ENCODE measurements at regions not wholly inside any gene's neighbourhood (a gene's known extent, or its start where the extent isn't known, plus 50 kb on each side); places are given as distances from the start of the nearest gene placed in this dataset.

DNA sequence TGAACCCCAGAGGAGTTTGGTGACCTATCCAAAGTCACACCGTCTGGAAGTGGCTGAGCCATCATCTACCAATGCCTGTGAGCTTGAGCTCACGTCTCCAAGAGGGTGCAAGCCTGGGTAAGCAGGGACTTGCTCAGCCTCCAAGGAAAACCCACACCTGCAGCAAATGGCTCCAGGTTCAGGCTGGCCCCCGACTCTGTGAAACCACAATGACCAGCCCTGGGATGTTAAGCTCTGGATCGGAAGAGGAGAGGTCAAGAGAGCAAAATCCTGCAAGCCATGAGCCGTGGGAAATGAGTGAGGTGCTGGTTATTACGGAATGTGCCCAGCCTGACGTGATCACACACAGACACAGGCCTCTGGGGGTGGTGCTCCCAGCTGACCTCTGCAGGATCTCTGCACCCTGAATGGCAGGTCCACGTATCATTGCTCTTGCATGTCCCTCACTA lies 94.1 kb upstream of the OTOS start:
- Histone ChIP-seq H3K4me1 (peaks cover 0 to 26% (median 7%) of the 10 kb centered on the region in 4 donors), H3K9me3 (no peaks in the 10 kb centered on the region), H3K4me3 (no peak overlapping the region), H3K36me3 (no peaks in the 10 kb centered on the region), H3K27me3 (no peaks in the 10 kb centered on the region), H3K27ac (peak overlapping the region in 1 of 3 donors; percentile 33)
- 26% methylated on average over 3 of the region's 8 CpGs for WGBS (ENCODE audit: insufficient coverage, low coverage, low lambda C conversion rate, missing lambda C conversion rate)
- peak in 1 of 3 donors; percentile 42 for DNase-seq
- ATAC-seq, result no peak
- TF ChIP-seq POLR2A (IDR thresholded peaks at IDR 0.05), result no peak
- TF ChIP-seq, protein P1, sequence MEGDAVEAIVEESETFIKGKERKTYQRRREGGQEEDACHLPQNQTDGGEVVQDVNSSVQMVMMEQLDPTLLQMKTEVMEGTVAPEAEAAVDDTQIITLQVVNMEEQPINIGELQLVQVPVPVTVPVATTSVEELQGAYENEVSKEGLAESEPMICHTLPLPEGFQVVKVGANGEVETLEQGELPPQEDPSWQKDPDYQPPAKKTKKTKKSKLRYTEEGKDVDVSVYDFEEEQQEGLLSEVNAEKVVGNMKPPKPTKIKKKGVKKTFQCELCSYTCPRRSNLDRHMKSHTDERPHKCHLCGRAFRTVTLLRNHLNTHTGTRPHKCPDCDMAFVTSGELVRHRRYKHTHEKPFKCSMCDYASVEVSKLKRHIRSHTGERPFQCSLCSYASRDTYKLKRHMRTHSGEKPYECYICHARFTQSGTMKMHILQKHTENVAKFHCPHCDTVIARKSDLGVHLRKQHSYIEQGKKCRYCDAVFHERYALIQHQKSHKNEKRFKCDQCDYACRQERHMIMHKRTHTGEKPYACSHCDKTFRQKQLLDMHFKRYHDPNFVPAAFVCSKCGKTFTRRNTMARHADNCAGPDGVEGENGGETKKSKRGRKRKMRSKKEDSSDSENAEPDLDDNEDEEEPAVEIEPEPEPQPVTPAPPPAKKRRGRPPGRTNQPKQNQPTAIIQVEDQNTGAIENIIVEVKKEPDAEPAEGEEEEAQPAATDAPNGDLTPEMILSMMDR (IDR thresholded peaks at IDR 0.05), result no peak
- intact Hi-C loops (cut with DNase I), result loop anchor here in 1 of 2 donors (5.0 kb wide), 1 partner anchor 208 kb away; no protein-coding TSS in a partner anchor

DNA sequence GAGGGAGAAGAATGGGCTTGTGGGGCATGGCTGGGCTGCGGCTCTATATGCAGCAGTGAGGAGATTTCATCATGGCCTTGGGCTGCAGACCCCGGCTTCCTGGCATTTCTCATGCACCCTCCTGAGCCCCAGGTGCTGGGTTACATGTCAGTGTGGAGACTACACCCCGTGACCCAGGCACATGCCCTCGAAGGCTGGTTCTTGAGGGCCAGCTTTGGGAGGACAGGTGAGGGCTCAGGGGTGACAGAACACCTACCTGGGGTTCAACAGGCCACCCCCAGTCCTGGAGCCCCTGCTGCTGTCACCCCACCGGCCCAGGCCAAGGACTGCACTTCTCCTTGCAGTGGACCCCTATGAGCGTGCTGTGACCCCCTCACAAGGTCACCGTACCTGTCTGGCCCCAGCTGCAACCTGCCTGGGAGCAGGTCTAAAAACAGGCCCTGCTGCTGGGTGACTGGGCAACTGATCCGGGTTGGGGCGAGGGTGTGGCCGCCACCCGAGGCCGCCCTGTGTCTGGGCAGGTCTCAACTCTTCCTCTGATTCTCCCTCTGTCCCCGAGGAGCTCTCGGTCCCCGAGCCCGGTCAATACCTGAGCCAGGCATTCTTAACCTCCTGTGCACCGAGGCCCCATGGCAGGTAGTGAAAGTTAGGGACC lies 94.8 kb upstream of the OTOS start:
- intact Hi-C loops (cut with DNase I), result no loop called here
- 93% methylated on average over 8 of the region's 17 CpGs for WGBS (ENCODE audit: insufficient coverage, low coverage, low lambda C conversion rate, missing lambda C conversion rate)
- Histone ChIP-seq H3K4me1 (peaks cover 0 to 26% (median 7%) of the 10 kb centered on the region in 4 donors), H3K27me3 (no peaks in the 10 kb centered on the region), H3K36me3 (no peaks in the 10 kb centered on the region), H3K9me3 (no peaks in the 10 kb centered on the region), H3K4me3 (no peak overlapping the region), H3K27ac (no peak overlapping the region)
- peak in 2 of 3 donors; percentile 46 to 48 for DNase-seq
- TF ChIP-seq, protein P1 (IDR thresholded peaks at IDR 0.05), result no peak
- TF ChIP-seq POLR2A (IDR thresholded peaks at IDR 0.05), result no peak
- ATAC-seq, result no peak

DNA sequence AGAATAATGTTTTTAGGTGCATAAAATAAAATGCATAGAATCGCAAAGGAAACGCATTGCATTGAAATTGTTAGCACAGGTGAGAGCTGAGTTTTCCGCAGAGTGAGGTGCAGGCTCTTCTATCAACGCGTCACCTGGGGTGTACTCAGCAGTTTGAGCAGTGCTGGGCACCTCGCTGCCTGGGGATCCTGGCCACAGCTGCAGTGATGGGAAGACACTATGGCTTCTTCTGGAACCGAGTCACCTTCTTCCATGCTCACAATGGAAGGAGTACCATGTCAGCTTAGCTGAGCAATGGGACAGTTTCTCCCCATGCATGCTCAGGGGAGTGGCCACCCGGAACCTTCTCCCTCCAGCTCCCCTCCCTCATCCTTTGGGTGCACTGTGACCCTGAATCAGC lies 95.4 kb upstream of the OTOS start:
- H3K9me3 ChIP-seq, result no peaks in the 10 kb centered on the region
- no peaks in the 10 kb centered on the region for H3K27me3 ChIP-seq
- H3K4me1 ChIP-seq, result peaks cover 0 to 26% (median 7%) of the 10 kb centered on the region in 4 donors
- no peak overlapping the region for H3K4me3 ChIP-seq
- ATAC-seq (no peak), DNase-seq (peak in 1 of 3 donors; percentile 35)
- intact Hi-C loops (cut with DNase I), result no loop called here
- H3K36me3 ChIP-seq, result no peaks in the 10 kb centered on the region
- WGBS (ENCODE audit: insufficient coverage, low coverage, low lambda C conversion rate, missing lambda C conversion rate), result 87% methylated on average over 6 of the region's 8 CpGs
- no peak overlapping the region for H3K27ac ChIP-seq
- TF ChIP-seq, protein P1 (IDR thresholded peaks at IDR 0.05), result no peak
- TF ChIP-seq POLR2A (IDR thresholded peaks at IDR 0.05), result no peak

DNA sequence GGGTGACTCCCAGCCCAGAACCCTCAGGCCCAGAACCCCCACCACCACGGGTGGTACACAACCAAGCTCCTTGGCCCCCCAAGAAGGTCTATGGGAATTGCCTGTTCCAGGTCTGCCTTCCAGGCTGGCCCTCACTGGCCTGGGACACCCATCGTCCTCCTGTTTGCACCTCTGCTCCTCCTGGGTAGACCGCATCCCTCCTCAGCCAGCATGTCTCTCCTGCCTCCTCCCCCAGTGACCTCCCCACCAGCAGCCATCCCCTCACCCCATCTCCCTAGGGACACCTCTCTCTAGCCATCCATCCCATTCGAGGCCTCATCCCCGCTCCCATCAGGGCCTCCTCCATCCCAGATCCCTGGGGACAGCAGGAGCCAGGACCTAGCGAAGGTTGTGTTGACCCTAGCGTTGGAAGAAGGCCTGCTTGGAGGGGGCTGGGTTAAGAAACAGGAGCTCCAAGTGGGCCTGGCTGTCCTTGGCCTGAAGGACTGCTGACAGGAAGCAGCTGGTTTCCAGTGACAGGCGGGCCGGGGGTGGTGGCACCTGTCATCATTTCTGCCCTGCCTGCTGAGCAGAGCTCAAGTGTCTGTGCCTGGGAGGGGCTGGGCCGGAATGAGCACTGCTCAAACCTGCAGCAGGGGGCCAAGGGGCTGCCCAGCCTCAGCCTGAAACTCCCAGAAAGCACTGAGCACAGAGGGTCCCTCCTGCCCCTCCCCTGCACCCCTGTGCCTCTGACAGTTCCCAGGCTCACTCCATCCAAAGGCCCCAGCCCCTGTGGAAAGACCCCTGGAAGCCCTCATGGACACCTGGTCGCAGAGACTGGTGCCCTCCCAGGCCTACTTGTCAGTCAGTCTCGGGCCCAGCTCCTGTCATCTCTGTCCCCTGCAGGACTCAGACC lies 96.0 kb upstream of the OTOS start:
- H3K27ac ChIP-seq, result peak overlapping the region in 2 of 3 donors; percentile 48 to 59
- no peaks in the 10 kb centered on the region for H3K27me3 ChIP-seq
- 75% methylated on average over 4 of the region's 12 CpGs for WGBS (ENCODE audit: insufficient coverage, low coverage, low lambda C conversion rate, missing lambda C conversion rate)
- H3K9me3 ChIP-seq, result no peaks in the 10 kb centered on the region
- H3K4me1 ChIP-seq, result peaks cover 0 to 26% (median 7%) of the 10 kb centered on the region in 4 donors
- no peak for ATAC-seq
- TF ChIP-seq, protein P1 (IDR thresholded peaks at IDR 0.05), result no peak
- no peaks in the 10 kb centered on the region for H3K36me3 ChIP-seq
- no peak overlapping the region for H3K4me3 ChIP-seq
- intact Hi-C loops (cut with DNase I), result no loop called here
- DNase-seq, result peak in 2 of 3 donors; percentile 45 to 51

Data from right lobe of liver (tissue), 6 donors.